HL-60 (cell line): ENCODE measurements at regions not wholly inside any gene's neighbourhood (a gene's known extent, or its start where the extent isn't known, plus 50 kb on each side); places are given as distances from the start of the nearest gene placed in this dataset.

ENCODE experiments used
- DNase-seq, 2 experiments: peaks; one replicate each; pipeline ENCODE4 v3.0.0-alpha.2; 2010 to 2020; ENCODE audit warnings: low read depth in 1 of 2, low spot score in 1 of 2
- H3K27ac ChIP-seq: fragments of 250-450 bp; sonication (Bioruptor Pico); replicated peaks from 2 replicates; pipeline ENCODE4 v1.5.1; 2020; ENCODE audit warnings: mild to moderate bottlenecking, moderate library complexity
- H3K27me3 ChIP-seq: fragments of 250-450 bp; sonication (Bioruptor Pico); 2 replicates; pipeline ENCODE4 v1.5.1; 2021; ENCODE audit warnings: mild to moderate bottlenecking, moderate library complexity; ENCODE audit not compliant: insufficient read depth, poor library complexity, severe bottlenecking
- H3K4me3 ChIP-seq: replicated peaks from 2 replicates; pipeline ENCODE4 v1.5.1; 2011; ENCODE audit warnings: mild to moderate bottlenecking, control low read depth, low read length; ENCODE audit not compliant: insufficient read depth
- GABPA ChIP-seq: IDR thresholded peaks from 2 replicates; pipeline ENCODE4 v1.6.1; 2012; ENCODE audit warnings: low read depth
- POLR2AphosphoS5 ChIP-seq: IDR thresholded peaks from 2 replicates; pipeline ENCODE4 v1.6.1; 2012; ENCODE audit warnings: low read depth
- SPI1 ChIP-seq: IDR thresholded peaks from 2 replicates; pipeline ENCODE4 v1.6.1; 2012; ENCODE audit warnings: low read depth, mild to moderate bottlenecking, borderline replicate concordance
- TF ChIP-seq, protein P1 (sequence below): IDR thresholded peaks from one replicate; pipeline ENCODE4 v1.5.1; 2011; ENCODE audit warnings: low read length, control low read depth, inconsistent platforms; ENCODE audit not compliant: insufficient read depth
- TF ChIP-seq, protein P2 (sequence below): IDR thresholded peaks from 2 replicates; pipeline ENCODE4 v1.6.1; 2012; ENCODE audit warnings: low read depth; ENCODE audit not compliant: insufficient replicate concordance

DNA sequence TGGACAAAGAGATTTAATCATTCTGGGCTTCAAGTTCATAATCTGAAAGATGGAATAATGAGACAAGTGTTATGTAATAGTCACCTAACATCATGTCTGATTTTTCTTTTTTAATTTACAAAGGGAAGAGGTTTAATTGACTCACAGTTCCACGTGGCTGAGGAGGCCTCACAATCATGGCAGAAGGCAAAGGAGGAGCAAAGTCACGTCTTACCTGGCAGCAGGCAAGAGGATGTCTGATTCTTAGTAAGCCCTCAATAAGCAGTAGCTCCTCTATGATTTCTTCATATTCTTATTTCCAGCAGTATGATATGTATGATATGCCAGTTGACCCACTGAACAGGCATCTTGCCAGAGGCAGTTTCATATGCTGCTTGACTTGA lies 152.7 kb downstream of the S1PR1 start:
- no peak for DNase-seq
- no peak overlapping the region for H3K27ac ChIP-seq
- TF ChIP-seq SPI1 (no peak), GABPA (no peak), POLR2AphosphoS5 (no peak)
- TF ChIP-seq, protein P1, sequence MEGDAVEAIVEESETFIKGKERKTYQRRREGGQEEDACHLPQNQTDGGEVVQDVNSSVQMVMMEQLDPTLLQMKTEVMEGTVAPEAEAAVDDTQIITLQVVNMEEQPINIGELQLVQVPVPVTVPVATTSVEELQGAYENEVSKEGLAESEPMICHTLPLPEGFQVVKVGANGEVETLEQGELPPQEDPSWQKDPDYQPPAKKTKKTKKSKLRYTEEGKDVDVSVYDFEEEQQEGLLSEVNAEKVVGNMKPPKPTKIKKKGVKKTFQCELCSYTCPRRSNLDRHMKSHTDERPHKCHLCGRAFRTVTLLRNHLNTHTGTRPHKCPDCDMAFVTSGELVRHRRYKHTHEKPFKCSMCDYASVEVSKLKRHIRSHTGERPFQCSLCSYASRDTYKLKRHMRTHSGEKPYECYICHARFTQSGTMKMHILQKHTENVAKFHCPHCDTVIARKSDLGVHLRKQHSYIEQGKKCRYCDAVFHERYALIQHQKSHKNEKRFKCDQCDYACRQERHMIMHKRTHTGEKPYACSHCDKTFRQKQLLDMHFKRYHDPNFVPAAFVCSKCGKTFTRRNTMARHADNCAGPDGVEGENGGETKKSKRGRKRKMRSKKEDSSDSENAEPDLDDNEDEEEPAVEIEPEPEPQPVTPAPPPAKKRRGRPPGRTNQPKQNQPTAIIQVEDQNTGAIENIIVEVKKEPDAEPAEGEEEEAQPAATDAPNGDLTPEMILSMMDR: no peak
- TF ChIP-seq, protein P2, sequence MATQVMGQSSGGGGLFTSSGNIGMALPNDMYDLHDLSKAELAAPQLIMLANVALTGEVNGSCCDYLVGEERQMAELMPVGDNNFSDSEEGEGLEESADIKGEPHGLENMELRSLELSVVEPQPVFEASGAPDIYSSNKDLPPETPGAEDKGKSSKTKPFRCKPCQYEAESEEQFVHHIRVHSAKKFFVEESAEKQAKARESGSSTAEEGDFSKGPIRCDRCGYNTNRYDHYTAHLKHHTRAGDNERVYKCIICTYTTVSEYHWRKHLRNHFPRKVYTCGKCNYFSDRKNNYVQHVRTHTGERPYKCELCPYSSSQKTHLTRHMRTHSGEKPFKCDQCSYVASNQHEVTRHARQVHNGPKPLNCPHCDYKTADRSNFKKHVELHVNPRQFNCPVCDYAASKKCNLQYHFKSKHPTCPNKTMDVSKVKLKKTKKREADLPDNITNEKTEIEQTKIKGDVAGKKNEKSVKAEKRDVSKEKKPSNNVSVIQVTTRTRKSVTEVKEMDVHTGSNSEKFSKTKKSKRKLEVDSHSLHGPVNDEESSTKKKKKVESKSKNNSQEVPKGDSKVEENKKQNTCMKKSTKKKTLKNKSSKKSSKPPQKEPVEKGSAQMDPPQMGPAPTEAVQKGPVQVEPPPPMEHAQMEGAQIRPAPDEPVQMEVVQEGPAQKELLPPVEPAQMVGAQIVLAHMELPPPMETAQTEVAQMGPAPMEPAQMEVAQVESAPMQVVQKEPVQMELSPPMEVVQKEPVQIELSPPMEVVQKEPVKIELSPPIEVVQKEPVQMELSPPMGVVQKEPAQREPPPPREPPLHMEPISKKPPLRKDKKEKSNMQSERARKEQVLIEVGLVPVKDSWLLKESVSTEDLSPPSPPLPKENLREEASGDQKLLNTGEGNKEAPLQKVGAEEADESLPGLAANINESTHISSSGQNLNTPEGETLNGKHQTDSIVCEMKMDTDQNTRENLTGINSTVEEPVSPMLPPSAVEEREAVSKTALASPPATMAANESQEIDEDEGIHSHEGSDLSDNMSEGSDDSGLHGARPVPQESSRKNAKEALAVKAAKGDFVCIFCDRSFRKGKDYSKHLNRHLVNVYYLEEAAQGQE: no peak
- H3K4me3 ChIP-seq: no peak overlapping the region
- no peaks in the 10 kb centered on the region for H3K27me3 ChIP-seq

DNA sequence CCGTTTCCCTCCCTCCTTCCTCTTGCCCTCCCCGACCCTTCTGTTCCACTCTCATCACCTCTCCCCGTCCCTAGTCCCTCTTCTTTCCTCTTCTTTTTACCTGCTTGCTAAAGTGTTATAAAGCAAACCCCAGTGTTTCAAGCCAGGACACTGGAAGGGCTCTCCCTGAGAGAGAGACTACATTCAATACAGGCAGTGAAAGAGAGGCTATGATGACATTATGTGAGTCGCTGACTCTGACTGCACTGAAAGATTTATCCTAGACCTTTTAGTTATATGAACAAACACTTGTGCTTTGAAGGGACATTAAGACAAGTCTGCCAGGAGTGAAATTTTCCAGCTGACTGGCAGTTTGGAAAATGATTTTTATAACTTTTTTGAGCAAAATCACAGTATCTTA lies 155.7 kb downstream of the S1PR1 start:
- Histone ChIP-seq H3K27ac (no peak overlapping the region), H3K27me3 (no peaks in the 10 kb centered on the region), H3K4me3 (no peak overlapping the region)
- TF ChIP-seq POLR2AphosphoS5 (no peak), GABPA (no peak), SPI1 (no peak)
- TF ChIP-seq, protein P1: no peak
- TF ChIP-seq, protein P2: no peak
- no peak for DNase-seq

DNA sequence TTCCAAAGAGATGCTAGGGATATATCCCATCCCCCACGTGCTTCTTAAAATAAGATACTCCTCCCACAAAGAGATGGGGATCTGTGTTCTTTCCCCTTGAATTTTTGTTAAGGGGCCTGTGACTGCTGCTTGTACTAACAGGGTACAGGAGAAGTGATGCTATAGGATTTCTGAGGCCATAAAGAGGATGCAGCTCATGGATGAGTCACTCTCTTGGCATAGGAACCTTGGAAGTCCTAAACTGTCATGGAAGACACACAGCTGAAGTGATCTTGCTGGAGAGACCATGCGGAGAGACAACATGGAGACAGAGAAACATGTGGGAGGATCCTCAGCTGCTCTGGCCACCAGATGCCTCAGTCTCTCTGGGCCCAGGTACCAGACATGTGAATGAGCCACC lies 157.2 kb downstream of the S1PR1 start:
- H3K27ac ChIP-seq: no peak overlapping the region
- H3K27me3 ChIP-seq: no peaks in the 10 kb centered on the region
- no peak overlapping the region for H3K4me3 ChIP-seq
- TF ChIP-seq, protein P2: no peak
- TF ChIP-seq, protein P1: no peak
- no peak for TF ChIP-seq GABPA
- DNase-seq: no peak
